ENCODE measurements at regions not wholly inside any gene's neighbourhood (a gene's known extent, or its start where the extent isn't known, plus 50 kb on each side); places are given as distances from the start of the nearest gene placed in this dataset.

DNA sequence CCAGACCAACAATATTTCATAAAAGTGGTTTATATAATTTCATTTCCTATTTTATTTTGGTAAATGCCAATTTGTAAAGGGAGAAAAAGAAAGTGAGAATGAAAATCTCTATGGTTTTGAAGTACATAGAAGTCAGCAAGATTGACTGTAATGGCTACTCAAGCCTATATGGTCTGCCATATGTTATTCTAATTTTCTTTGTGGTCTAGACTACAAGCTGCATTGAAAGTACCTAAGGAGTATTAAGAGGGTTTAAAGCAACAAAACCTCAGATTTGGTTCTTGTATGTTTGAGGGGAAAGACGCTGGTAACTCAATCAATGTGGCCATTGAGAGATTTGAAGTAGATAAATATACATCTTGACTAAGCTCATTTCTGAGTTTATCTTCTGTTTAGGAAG lies 193.5 kb upstream of the EYA4 start:
- Histone ChIP-seq H2BK15ac (ENCODE audit: low read length) (no peak overlapping the region), H4K20me1 (replicated peaks in 1 of 2; ENCODE audit: control insufficient read depth in 1 of 2, insufficient read depth in 2 of 2, low read length in 2 of 2) (no peaks in the 10 kb centered on the region), H3K14ac (ENCODE audit: insufficient read length) (no peak overlapping the region), H2BK120ac (replicated peaks; ENCODE audit: low read depth, low read length) (no peak overlapping the region), H2BK5ac (ENCODE audit: low read depth, low read length) (no peak overlapping the region), H3K4me1 (replicated peaks in 1 of 4; ENCODE audit: control insufficient read depth in 3 of 4, insufficient read depth in 4 of 4, low read length in 3 of 4) (peaks cover 0 to 3% (median 0%) of the 10 kb centered on the region in 4 experiments; a peak in 2 of 7 replicates), H4K8ac (ENCODE audit: extremely low read depth, insufficient read depth, low read length) (no peak overlapping the region), H3K56ac (replicated peaks; ENCODE audit: insufficient read length, low read depth, low read length) (no peak overlapping the region), H2AFZ (ENCODE audit: low read length) (no peak overlapping the region), H3K23ac (ENCODE audit: insufficient read length) (no peak overlapping the region), H3K4ac (replicated peaks; ENCODE audit: insufficient read length, low read depth, low read length) (no peak overlapping the region), H2BK20ac (ENCODE audit: low read length) (no peak overlapping the region), H3K4me2 (ENCODE audit: insufficient read depth in 1 of 2, low read depth in 2 of 2, low read length in 2 of 2) (no peak overlapping the region), H3K23me2 (ENCODE audit: low read depth, low read length) (no peaks in the 10 kb centered on the region), H2BK12ac (ENCODE audit: low read depth, low read length) (no peak overlapping the region), H3K9me3 (ENCODE audit: insufficient read depth in 2 of 2, low read depth in 1 of 2, low read length in 1 of 2) (no peaks in the 10 kb centered on the region), H3K79me1 (ENCODE audit: low read depth, low read length) (no peaks in the 10 kb centered on the region), H3K27ac (ENCODE audit: low read depth, low read length) (no peak overlapping the region), H4K91ac (replicated peaks; ENCODE audit: insufficient read length, low read length) (no peak overlapping the region), H3K27me3 (replicated peaks in 1 of 4; ENCODE audit: control insufficient read depth in 3 of 4, extremely low read depth in 1 of 4, insufficient read depth in 3 of 4, low read length in 3 of 4) (no peaks in the 10 kb centered on the region), H3K79me2 (ENCODE audit: control insufficient read depth in 1 of 2, insufficient read depth in 2 of 2, low read length in 2 of 2) (no peaks in the 10 kb centered on the region), H3K4me3 (ENCODE audit: extremely low read depth in 1 of 4, insufficient read depth in 2 of 4, low read depth in 3 of 4, low read length in 4 of 4) (no peak overlapping the region), H4K5ac (ENCODE audit: insufficient read length, low read depth, low read length) (no peak overlapping the region), H3K18ac (ENCODE audit: extremely low read depth, low read length) (no peak overlapping the region), H3K9ac (replicated peaks in 1 of 4; ENCODE audit: extremely low read depth in 1 of 4, low read depth in 3 of 4, low read length in 3 of 4) (no peak overlapping the region), H2AK5ac (ENCODE audit: low read depth, low read length) (no peak overlapping the region), H3K36me3 (ENCODE audit: control insufficient read depth in 2 of 4, insufficient read depth in 4 of 4, low read length in 3 of 4) (no peaks in the 10 kb centered on the region)
- POLR2A ChIA-PET (ENCODE audit: partially characterized antibody): interaction anchor here (1.4 kb wide), 1 partner anchor 233 kb away, joined by 3 read pairs; the partner anchor contains the start of gene RPS12
- DNase-seq (ENCODE audit: low read depth in 1 of 2, low spot score in 2 of 2): no peak
- CTCF ChIA-PET (ENCODE audit: partially characterized antibody): no interaction called here
- WGBS, 2 experiments (ENCODE audit: extremely low coverage in 1 of 2, insufficient coverage in 1 of 2, insufficient read length in 1 of 2, insufficient replicate concordance in 2 of 2, low coverage in 1 of 2, low lambda C conversion rate in 2 of 2, missing lambda C conversion rate in 1 of 2): 84% methylated on average over 1 of the region's 1 CpG; no CpG with 5 or more reads in 1 of the 2 experiments
- no peak for FAIRE-seq
- TF ChIP-seq PHF8 (conservative IDR thresholded peaks at IDR 0.05; ENCODE audit: low read depth, low read length) (no peak), JUND (IDR thresholded peaks at IDR 0.05; ENCODE audit: low read length) (no peak), FOSL1 (IDR thresholded peaks at IDR 0.05; ENCODE audit: insufficient read depth, low read depth, low read length) (no peak), TEAD4 (IDR thresholded peaks at IDR 0.05; ENCODE audit: low read depth, low read length) (no peak), CBX8 (IDR thresholded peaks at IDR 0.05; ENCODE audit: borderline replicate concordance, low read depth, low read length) (no peak), NRF1 (IDR thresholded peaks at IDR 0.05; ENCODE audit: low read depth, low read length) (no peak), POU5F1 (IDR thresholded peaks at IDR 0.05; ENCODE audit: low read depth, low read length) (no peak), CEBPB (IDR thresholded peaks at IDR 0.05; ENCODE audit: low read depth, low read length) (no peak), ZNF274 (IDR thresholded peaks at IDR 0.05; ENCODE audit: borderline replicate concordance, extremely low read depth, low read length) (no peak), TCF12 (IDR thresholded peaks at IDR 0.05; ENCODE audit: low read depth, low read length) (no peak)
- TF ChIP-seq, protein P1, sequence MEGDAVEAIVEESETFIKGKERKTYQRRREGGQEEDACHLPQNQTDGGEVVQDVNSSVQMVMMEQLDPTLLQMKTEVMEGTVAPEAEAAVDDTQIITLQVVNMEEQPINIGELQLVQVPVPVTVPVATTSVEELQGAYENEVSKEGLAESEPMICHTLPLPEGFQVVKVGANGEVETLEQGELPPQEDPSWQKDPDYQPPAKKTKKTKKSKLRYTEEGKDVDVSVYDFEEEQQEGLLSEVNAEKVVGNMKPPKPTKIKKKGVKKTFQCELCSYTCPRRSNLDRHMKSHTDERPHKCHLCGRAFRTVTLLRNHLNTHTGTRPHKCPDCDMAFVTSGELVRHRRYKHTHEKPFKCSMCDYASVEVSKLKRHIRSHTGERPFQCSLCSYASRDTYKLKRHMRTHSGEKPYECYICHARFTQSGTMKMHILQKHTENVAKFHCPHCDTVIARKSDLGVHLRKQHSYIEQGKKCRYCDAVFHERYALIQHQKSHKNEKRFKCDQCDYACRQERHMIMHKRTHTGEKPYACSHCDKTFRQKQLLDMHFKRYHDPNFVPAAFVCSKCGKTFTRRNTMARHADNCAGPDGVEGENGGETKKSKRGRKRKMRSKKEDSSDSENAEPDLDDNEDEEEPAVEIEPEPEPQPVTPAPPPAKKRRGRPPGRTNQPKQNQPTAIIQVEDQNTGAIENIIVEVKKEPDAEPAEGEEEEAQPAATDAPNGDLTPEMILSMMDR (IDR thresholded peaks at IDR 0.05; ENCODE audit: control extremely low read depth in 1 of 3, insufficient read depth in 1 of 3, low read depth in 1 of 3, low read length in 3 of 3): no peak
- TF ChIP-seq, protein P2, sequence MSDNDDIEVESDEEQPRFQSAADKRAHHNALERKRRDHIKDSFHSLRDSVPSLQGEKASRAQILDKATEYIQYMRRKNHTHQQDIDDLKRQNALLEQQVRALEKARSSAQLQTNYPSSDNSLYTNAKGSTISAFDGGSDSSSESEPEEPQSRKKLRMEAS (IDR thresholded peaks at IDR 0.05): no peak

All from H1 (cell line).